K562 (cell line): ENCODE measurements at regions not wholly inside any gene's neighbourhood (a gene's known extent, or its start where the extent isn't known, plus 50 kb on each side); places are given as distances from the start of the nearest gene placed in this dataset.

ENCODE experiments used
- ATF6 ChIP-seq: sonication (generic); formaldehyde crosslinking; IDR thresholded peaks from 2 replicates; pipeline ENCODE4 v1.4.0; 2020; ENCODE audit warnings: mild to moderate bottlenecking, missing genetic modification reagents
- CTCF ChIP-seq, 3 experiments: IDR thresholded peaks in 2 of 3; conservative IDR thresholded peaks in 1 of 3; 2 replicates each; pipeline ENCODE4 v1.5.1; 2011 to 2012; ENCODE audit warnings: low read length in 3 of 3, mild to moderate bottlenecking in 3 of 3, control low read depth in 2 of 3, improper control_type of control experiment in 1 of 3, inconsistent platforms in 1 of 3, low read depth in 1 of 3, mixed read lengths in 1 of 3, moderate library complexity in 1 of 3; ENCODE audit not compliant: insufficient read depth in 2 of 3
- EZH2 ChIP-seq: IDR thresholded peaks from 2 replicates; pipeline ENCODE4 v1.6.1; 2012; ENCODE audit warnings: low read depth, mild to moderate bottlenecking, inconsistent platforms, low read length, borderline replicate concordance
- HDAC2 ChIP-seq: fragments of 450-650 bp; IDR thresholded peaks from 2 replicates; pipeline ENCODE4 v1.6.1; 2016; ENCODE audit warnings: mild to moderate bottlenecking
- POLR2A ChIP-seq: fragments of 450-650 bp; conservative IDR thresholded peaks from 2 replicates; pipeline ENCODE4 v1.6.1; 2016
- RFX5 ChIP-seq: IDR thresholded peaks from 2 replicates; pipeline ENCODE4 v1.6.1; 2011; ENCODE audit warnings: low read depth, mild to moderate bottlenecking, improper control_type of control experiment, low read length
- SMARCB1 ChIP-seq: IDR thresholded peaks from 2 replicates; pipeline ENCODE4 v1.6.1; 2011; ENCODE audit warnings: improper control_type of control experiment, low read depth; ENCODE audit not compliant: insufficient read length
- TARDBP ChIP-seq: fragments of 450-650 bp; IDR thresholded peaks from 2 replicates; pipeline ENCODE4 v1.6.1; 2016
- TEAD2 ChIP-seq: fragments of 450-650 bp; IDR thresholded peaks from 2 replicates; pipeline ENCODE4 v1.6.1; 2016; ENCODE audit warnings: missing genetic modification characterization, control low read depth, missing compliant biosample characterization
- TGIF2 ChIP-seq: sonication (generic); formaldehyde crosslinking; IDR thresholded peaks from 2 replicates; pipeline ENCODE4 v1.8.1; 2022; ENCODE audit warnings: mild to moderate bottlenecking, missing genetic modification reagents, moderate library complexity
- U2AF2 ChIP-seq: fragments of 200-400 bp; formaldehyde crosslinking; optimal IDR thresholded peaks from 2 replicates; pipeline ENCODE3; 2017; ENCODE audit warnings: low read depth, mild to moderate bottlenecking, low read length
- ZFP36 ChIP-seq: fragments of 150-350 bp; IDR thresholded peaks from 2 replicates; pipeline ENCODE4 v1.6.1; 2018; ENCODE audit warnings: low read length, low read depth; ENCODE audit not compliant: partially characterized antibody
- TF ChIP-seq, protein P1 (sequence below): IDR thresholded peaks from 3 replicates; pipeline ENCODE4 v1.6.1; 2011; ENCODE audit warnings: borderline replicate concordance, mild to moderate bottlenecking, moderate library complexity; ENCODE audit not compliant: insufficient read length; ENCODE audit errors: extremely low read depth
- TF ChIP-seq, protein P2 (sequence below): sonication (generic); formaldehyde crosslinking; IDR thresholded peaks from 2 replicates; pipeline ENCODE4 v1.8.0; 2022; ENCODE audit warnings: mild to moderate bottlenecking, missing genetic modification reagents, borderline replicate concordance

- TF ChIP-seq TARDBP = no peak
- TF ChIP-seq, protein P1, sequence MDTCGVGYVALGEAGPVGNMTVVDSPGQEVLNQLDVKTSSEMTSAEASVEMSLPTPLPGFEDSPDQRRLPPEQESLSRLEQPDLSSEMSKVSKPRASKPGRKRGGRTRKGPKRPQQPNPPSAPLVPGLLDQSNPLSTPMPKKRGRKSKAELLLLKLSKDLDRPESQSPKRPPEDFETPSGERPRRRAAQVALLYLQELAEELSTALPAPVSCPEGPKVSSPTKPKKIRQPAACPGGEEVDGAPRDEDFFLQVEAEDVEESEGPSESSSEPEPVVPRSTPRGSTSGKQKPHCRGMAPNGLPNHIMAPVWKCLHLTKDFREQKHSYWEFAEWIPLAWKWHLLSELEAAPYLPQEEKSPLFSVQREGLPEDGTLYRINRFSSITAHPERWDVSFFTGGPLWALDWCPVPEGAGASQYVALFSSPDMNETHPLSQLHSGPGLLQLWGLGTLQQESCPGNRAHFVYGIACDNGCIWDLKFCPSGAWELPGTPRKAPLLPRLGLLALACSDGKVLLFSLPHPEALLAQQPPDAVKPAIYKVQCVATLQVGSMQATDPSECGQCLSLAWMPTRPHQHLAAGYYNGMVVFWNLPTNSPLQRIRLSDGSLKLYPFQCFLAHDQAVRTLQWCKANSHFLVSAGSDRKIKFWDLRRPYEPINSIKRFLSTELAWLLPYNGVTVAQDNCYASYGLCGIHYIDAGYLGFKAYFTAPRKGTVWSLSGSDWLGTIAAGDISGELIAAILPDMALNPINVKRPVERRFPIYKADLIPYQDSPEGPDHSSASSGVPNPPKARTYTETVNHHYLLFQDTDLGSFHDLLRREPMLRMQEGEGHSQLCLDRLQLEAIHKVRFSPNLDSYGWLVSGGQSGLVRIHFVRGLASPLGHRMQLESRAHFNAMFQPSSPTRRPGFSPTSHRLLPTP = no peak
- TF ChIP-seq POLR2A = no peak
- no peak for TF ChIP-seq CTCF (IDR thresholded peaks at IDR 0.05 in 2 of 3, conservative IDR thresholded peaks at IDR 0.05 in 1 of 3; ENCODE audit: insufficient read depth in 2 of 3, low read depth in 1 of 3, low read length in 3 of 3)
- TF ChIP-seq EZH2 = no peak
- TF ChIP-seq U2AF2 = no peak
- TF ChIP-seq SMARCB1 = no peak
- no peak for TF ChIP-seq TGIF2 (CRISPR knock-in tag)
- TF ChIP-seq TEAD2 (tag) = no peak
- no peak for TF ChIP-seq ATF6 (CRISPR knock-in tag)
- TF ChIP-seq, protein P2, sequence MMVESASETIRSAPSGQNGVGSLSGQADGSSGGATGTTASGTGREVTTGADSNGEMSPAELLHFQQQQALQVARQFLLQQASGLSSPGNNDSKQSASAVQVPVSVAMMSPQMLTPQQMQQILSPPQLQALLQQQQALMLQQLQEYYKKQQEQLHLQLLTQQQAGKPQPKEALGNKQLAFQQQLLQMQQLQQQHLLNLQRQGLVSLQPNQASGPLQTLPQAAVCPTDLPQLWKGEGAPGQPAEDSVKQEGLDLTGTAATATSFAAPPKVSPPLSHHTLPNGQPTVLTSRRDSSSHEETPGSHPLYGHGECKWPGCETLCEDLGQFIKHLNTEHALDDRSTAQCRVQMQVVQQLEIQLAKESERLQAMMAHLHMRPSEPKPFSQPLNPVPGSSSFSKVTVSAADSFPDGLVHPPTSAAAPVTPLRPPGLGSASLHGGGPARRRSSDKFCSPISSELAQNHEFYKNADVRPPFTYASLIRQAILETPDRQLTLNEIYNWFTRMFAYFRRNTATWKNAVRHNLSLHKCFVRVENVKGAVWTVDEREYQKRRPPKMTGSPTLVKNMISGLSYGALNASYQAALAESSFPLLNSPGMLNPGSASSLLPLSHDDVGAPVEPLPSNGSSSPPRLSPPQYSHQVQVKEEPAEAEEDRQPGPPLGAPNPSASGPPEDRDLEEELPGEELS (CRISPR knock-in tag) = no peak
- no peak for TF ChIP-seq HDAC2
- no peak for TF ChIP-seq RFX5
- no peak for TF ChIP-seq ZFP36
Observed at GRCh38 chr1:213921712-213922111, 66.1 kb upstream of the PROX1 start.
